ENCODE measurements at regions not wholly inside any gene's neighbourhood (a gene's known extent, or its start where the extent isn't known, plus 50 kb on each side); places are given as distances from the start of the nearest gene placed in this dataset.

DNA sequence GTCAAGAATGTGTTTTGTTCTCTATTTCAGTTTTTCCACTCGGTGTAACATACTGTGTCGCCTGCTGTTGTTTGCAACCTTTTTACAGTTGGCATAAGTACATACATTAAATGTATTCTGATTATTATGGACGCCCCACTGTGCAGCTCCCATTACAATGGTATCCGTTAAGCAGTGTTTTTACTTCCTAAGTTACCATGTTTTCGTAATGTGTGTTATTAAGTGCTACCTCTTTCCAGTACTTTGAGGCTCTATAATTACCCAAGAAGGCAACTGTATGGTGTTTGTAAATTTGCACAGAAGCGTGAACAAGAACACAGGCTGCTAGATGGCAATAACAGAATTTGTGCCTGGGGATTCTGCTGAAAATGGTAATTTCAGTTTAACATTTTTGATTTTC, 568.0 kb upstream of the MARCKS start:
- H3K4me2 ChIP-seq (ENCODE audit: insufficient read depth, low read length), result no peak overlapping the region
- no peaks in the 10 kb centered on the region for H3K9me1 ChIP-seq (replicated peaks; ENCODE audit: control insufficient read depth, extremely low read depth, insufficient read depth, low read length)
- H3K36me3 ChIP-seq (ENCODE audit: control insufficient read depth in 2 of 2, extremely low read depth in 1 of 2, insufficient read depth in 2 of 2, low read length in 2 of 2), result no peaks in the 10 kb centered on the region
- ChIA-PET POLR2A (no interaction called here), CTCF (no interaction called here)
- dilution Hi-C loops (cut with MboI; ENCODE audit: extremely low pct_ligation_motif_present, low sequenced_read_pairs) (no loop called here), intact Hi-C loops (cut with micrococcal nuclease) (no loop called here)
- DNase-seq (ENCODE audit: low read depth, low spot score) (no peak), FAIRE-seq (no peak)
- no peaks in the 10 kb centered on the region for H3K27me3 ChIP-seq (ENCODE audit: control insufficient read depth in 2 of 2, insufficient read depth in 2 of 2, low read length in 2 of 2)
- no peak overlapping the region for H3K9ac ChIP-seq (replicated peaks; ENCODE audit: extremely low read depth, insufficient read depth, low read length)
- TF ChIP-seq GATA2 (IDR thresholded peaks at IDR 0.05; ENCODE audit: insufficient read depth, insufficient read length, low read depth, low read length), result no peak
- no peak for TF ChIP-seq POLR2A (IDR thresholded peaks at IDR 0.05; ENCODE audit: low read depth, low read length)
- TF ChIP-seq MYC (IDR thresholded peaks at IDR 0.05; ENCODE audit: low read depth, low read length), result no peak
- TF ChIP-seq POLR2AphosphoS5 (IDR thresholded peaks at IDR 0.05; ENCODE audit: insufficient read depth, low read depth, low read length), result no peak
- no peak for TF ChIP-seq FOS (IDR thresholded peaks at IDR 0.05; ENCODE audit: borderline replicate concordance, insufficient read depth, low read length)
- no peaks in the 10 kb centered on the region for H3K9me3 ChIP-seq (replicated peaks; ENCODE audit: control insufficient read depth, insufficient read depth, low read length)
- no peak overlapping the region for H2AFZ ChIP-seq (ENCODE audit: low read depth, low read length)
- H3K4me1 ChIP-seq (ENCODE audit: control insufficient read depth, extremely low read depth, insufficient read depth, low read length), result no peaks in the 10 kb centered on the region
- no peak overlapping the region for H3K27ac ChIP-seq (ENCODE audit: insufficient read depth, low read depth, low read length)
- H3K4me3 ChIP-seq (replicated peaks in 1 of 3; ENCODE audit: insufficient read depth in 1 of 3, low read depth in 1 of 3, low read length in 3 of 3), result no peak overlapping the region
- no TSS peak for BruUV-seq (replicated peaks)
- no peaks in the 10 kb centered on the region for H4K20me1 ChIP-seq (replicated peaks; ENCODE audit: control insufficient read depth, extremely low read depth, insufficient read depth, low read length)
- H3K79me2 ChIP-seq (ENCODE audit: control insufficient read depth, insufficient read depth, low read length), result no peaks in the 10 kb centered on the region

- Histone ChIP-seq H3K4me3 (replicated peaks in 1 of 3; ENCODE audit: insufficient read depth in 1 of 3, low read depth in 1 of 3, low read length in 3 of 3) (no peak overlapping the region), H3K9me3 (replicated peaks; ENCODE audit: control insufficient read depth, insufficient read depth, low read length) (no peaks in the 10 kb centered on the region), H3K79me2 (ENCODE audit: control insufficient read depth, insufficient read depth, low read length) (no peaks in the 10 kb centered on the region), H3K36me3 (ENCODE audit: control insufficient read depth in 2 of 2, extremely low read depth in 1 of 2, insufficient read depth in 2 of 2, low read length in 2 of 2) (no peaks in the 10 kb centered on the region), H3K9ac (replicated peaks; ENCODE audit: extremely low read depth, insufficient read depth, low read length) (no peak overlapping the region), H3K4me1 (ENCODE audit: control insufficient read depth, extremely low read depth, insufficient read depth, low read length) (no peaks in the 10 kb centered on the region), H3K9me1 (replicated peaks; ENCODE audit: control insufficient read depth, extremely low read depth, insufficient read depth, low read length) (no peaks in the 10 kb centered on the region), H2AFZ (ENCODE audit: low read depth, low read length) (no peak overlapping the region), H3K27me3 (ENCODE audit: control insufficient read depth in 2 of 2, insufficient read depth in 2 of 2, low read length in 2 of 2) (no peaks in the 10 kb centered on the region), H4K20me1 (replicated peaks; ENCODE audit: control insufficient read depth, extremely low read depth, insufficient read depth, low read length) (no peaks in the 10 kb centered on the region), H3K4me2 (ENCODE audit: insufficient read depth, low read length) (peak overlapping the region; percentile 12), H3K27ac (ENCODE audit: insufficient read depth, low read depth, low read length) (no peak overlapping the region)
- no peak for FAIRE-seq
- CTCF ChIA-PET, result no interaction called here
- BruUV-seq (replicated peaks), result no TSS peak
- intact Hi-C loops (cut with micrococcal nuclease), result no loop called here
- DNase-seq (ENCODE audit: low read depth, low spot score), result no peak
- TF ChIP-seq JUN (IDR thresholded peaks at IDR 0.05; ENCODE audit: borderline replicate concordance, insufficient read depth, insufficient read length, low read depth) (no peak), FOS (IDR thresholded peaks at IDR 0.05; ENCODE audit: borderline replicate concordance, insufficient read depth, low read length) (peak; percentile 29)
- TF ChIP-seq, protein P1, sequence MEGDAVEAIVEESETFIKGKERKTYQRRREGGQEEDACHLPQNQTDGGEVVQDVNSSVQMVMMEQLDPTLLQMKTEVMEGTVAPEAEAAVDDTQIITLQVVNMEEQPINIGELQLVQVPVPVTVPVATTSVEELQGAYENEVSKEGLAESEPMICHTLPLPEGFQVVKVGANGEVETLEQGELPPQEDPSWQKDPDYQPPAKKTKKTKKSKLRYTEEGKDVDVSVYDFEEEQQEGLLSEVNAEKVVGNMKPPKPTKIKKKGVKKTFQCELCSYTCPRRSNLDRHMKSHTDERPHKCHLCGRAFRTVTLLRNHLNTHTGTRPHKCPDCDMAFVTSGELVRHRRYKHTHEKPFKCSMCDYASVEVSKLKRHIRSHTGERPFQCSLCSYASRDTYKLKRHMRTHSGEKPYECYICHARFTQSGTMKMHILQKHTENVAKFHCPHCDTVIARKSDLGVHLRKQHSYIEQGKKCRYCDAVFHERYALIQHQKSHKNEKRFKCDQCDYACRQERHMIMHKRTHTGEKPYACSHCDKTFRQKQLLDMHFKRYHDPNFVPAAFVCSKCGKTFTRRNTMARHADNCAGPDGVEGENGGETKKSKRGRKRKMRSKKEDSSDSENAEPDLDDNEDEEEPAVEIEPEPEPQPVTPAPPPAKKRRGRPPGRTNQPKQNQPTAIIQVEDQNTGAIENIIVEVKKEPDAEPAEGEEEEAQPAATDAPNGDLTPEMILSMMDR (IDR thresholded peaks at IDR 0.05; ENCODE audit: extremely low read depth in 1 of 2, insufficient read depth in 1 of 2, low read depth in 1 of 2, low read length in 2 of 2), result no peak
- POLR2A ChIA-PET, result no interaction called here
- dilution Hi-C loops (cut with MboI; ENCODE audit: extremely low pct_ligation_motif_present, low sequenced_read_pairs), result no loop called here
Observed at GRCh38 chr6:113290684-113291083, 566.5 kb upstream of the MARCKS start.

Data from endothelial cell of umbilical vein (primary cell).